ENCODE measurements at regions not wholly inside any gene's neighbourhood (a gene's known extent, or its start where the extent isn't known, plus 50 kb on each side); places are given as distances from the start of the nearest gene placed in this dataset.

- H3K79me2 ChIP-seq (ENCODE audit: insufficient read depth) = no peaks in the 10 kb centered on the region
- no peak for DNase-seq
- no peaks in the 10 kb centered on the region for H3K36me3 ChIP-seq (replicated peaks in 1 of 2; ENCODE audit: control insufficient read depth in 1 of 2, insufficient read depth in 2 of 2, low read length in 1 of 2)
- no peaks in the 10 kb centered on the region for H3K9me2 ChIP-seq
- H3K27ac ChIP-seq (ENCODE audit: low read depth in 2 of 2, low read length in 1 of 2) = no peak overlapping the region
- no peak overlapping the region for H3K4me3 ChIP-seq (ENCODE audit: low read depth in 2 of 2, low read length in 1 of 2)
- H2AFZ ChIP-seq (ENCODE audit: low read depth) = no peak overlapping the region
- ChIA-PET POLR2A (no interaction called here), CTCF (interaction anchor here (0.6 kb wide), 1 partner anchor 292 kb away, joined by 3 read pairs; no protein-coding TSS in a partner anchor)
- TF ChIP-seq, protein P1, sequence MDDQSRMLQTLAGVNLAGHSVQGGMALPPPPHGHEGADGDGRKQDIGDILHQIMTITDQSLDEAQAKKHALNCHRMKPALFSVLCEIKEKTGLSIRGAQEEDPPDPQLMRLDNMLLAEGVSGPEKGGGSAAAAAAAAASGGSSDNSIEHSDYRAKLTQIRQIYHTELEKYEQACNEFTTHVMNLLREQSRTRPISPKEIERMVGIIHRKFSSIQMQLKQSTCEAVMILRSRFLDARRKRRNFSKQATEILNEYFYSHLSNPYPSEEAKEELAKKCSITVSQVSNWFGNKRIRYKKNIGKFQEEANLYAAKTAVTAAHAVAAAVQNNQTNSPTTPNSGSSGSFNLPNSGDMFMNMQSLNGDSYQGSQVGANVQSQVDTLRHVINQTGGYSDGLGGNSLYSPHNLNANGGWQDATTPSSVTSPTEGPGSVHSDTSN (IDR thresholded peaks at IDR 0.05) = no peak
- TF ChIP-seq MXI1 (IDR thresholded peaks at IDR 0.05; ENCODE audit: low read depth, low read length) (no peak), ELF1 (IDR thresholded peaks at IDR 0.05) (no peak), GATA2 (CRISPR knock-in tag; IDR thresholded peaks at IDR 0.05) (no peak), TEAD4 (IDR thresholded peaks at IDR 0.05; ENCODE audit: borderline replicate concordance, insufficient read depth) (no peak), CHD2 (IDR thresholded peaks at IDR 0.05; ENCODE audit: low read length, partially characterized antibody) (no peak), USF1 (IDR thresholded peaks at IDR 0.05; ENCODE audit: borderline replicate concordance, low read depth) (no peak), SMC3 (IDR thresholded peaks at IDR 0.05; ENCODE audit: low read depth, low read length) (no peak), FOSL2 (IDR thresholded peaks at IDR 0.05; ENCODE audit: borderline replicate concordance, low read depth) (no peak), FOXJ3 (CRISPR knock-in tag; IDR thresholded peaks at IDR 0.05) (no peak), FOXM1 (IDR thresholded peaks at IDR 0.05; ENCODE audit: low read depth) (no peak), SIN3A (IDR thresholded peaks at IDR 0.05; ENCODE audit: borderline replicate concordance, low read depth, low read length) (no peak), NRF1 (IDR thresholded peaks at IDR 0.05; ENCODE audit: low read depth, low read length) (no peak), RFX5 (IDR thresholded peaks at IDR 0.05; ENCODE audit: low read length) (no peak), RCOR1 (IDR thresholded peaks at IDR 0.05; ENCODE audit: low read length) (no peak), RAD21 (IDR thresholded peaks at IDR 0.05; ENCODE audit: low read length) (no peak), REST (IDR thresholded peaks at IDR 0.05; ENCODE audit: low read depth, low read length) (no peak)
- TF ChIP-seq, protein P2, sequence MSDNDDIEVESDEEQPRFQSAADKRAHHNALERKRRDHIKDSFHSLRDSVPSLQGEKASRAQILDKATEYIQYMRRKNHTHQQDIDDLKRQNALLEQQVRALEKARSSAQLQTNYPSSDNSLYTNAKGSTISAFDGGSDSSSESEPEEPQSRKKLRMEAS (IDR thresholded peaks at IDR 0.05; ENCODE audit: low read depth) = no peak
- TF ChIP-seq, protein P3, sequence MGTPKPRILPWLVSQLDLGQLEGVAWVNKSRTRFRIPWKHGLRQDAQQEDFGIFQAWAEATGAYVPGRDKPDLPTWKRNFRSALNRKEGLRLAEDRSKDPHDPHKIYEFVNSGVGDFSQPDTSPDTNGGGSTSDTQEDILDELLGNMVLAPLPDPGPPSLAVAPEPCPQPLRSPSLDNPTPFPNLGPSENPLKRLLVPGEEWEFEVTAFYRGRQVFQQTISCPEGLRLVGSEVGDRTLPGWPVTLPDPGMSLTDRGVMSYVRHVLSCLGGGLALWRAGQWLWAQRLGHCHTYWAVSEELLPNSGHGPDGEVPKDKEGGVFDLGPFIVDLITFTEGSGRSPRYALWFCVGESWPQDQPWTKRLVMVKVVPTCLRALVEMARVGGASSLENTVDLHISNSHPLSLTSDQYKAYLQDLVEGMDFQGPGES (IDR thresholded peaks at IDR 0.05; ENCODE audit: low read depth, low read length) = no peak
- no peaks in the 10 kb centered on the region for H3K9me3 ChIP-seq
- no peaks in the 10 kb centered on the region for H3K4me1 ChIP-seq (ENCODE audit: control insufficient read depth in 1 of 2, insufficient read depth in 2 of 2, low read depth in 1 of 2, low read length in 1 of 2)
- H4K20me1 ChIP-seq (ENCODE audit: insufficient read depth) = no peaks in the 10 kb centered on the region
- H3K9ac ChIP-seq = no peak overlapping the region
- H3K27me3 ChIP-seq (ENCODE audit: insufficient read depth) = no peaks in the 10 kb centered on the region
- no peak overlapping the region for H3K4me2 ChIP-seq
- no peaks in the 10 kb centered on the region for H3F3A ChIP-seq (replicated peaks; ENCODE audit: insufficient read depth)
These were observed 230.5 kb upstream of the FKBP1C start for GRCh38 chr6:62980724-62981123.

All from SK-N-SH (cell line).